ENCODE measurements at regions not wholly inside any gene's neighbourhood (a gene's known extent, or its start where the extent isn't known, plus 50 kb on each side); places are given as distances from the start of the nearest gene placed in this dataset.

DNA sequence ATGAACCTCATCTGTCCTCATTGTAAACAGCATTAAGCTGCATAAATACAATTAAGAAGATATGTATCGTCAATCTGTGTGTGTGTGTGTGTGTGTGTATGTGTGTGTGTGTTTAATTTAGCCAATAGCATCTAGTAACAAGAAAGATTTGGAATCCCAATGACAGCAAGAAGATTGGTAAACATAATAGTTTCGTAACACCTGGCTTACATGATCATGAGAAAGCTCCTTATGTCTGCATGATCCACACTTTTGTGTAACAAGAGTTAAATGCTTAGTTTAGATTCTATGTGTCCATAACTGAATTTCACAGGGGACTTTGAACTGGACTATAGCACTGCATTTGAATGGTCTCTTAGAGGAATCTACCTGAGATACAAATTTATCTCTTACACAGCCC is 191.0 kb upstream of the BET1 start:
- no peak overlapping the region for H3K9ac ChIP-seq (ENCODE audit: insufficient read depth, low read length, poor library complexity, severe bottlenecking)
- no peaks in the 10 kb centered on the region for H3K27me3 Mint-ChIP-seq (ENCODE audit: low read depth in 3 of 3)
- no CpG with 5 or more reads among the region's 2 CpGs for WGBS (ENCODE audit: insufficient coverage)

DNA sequence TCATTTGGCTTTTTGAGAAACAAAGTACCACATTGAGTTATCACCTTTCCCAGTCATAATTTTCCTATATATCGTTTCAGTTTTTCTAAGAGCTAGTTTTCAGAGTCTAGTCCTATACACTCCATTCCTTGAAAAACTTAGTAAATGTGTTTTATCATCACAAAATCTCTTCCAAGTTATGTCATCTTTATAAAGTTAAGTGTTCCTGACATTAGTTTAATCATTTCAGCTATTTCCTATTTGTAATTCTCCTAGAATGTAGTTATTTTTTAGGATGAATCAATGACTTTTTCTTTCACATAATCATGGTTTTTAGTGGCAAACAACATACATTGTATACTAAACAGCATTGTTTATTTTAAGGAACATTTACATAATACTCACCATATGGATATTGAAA is 191.7 kb upstream of the BET1 start:
- Mint-ChIP-seq H3K36me3 (no peaks in the 10 kb centered on the region), H3K27ac (no peak overlapping the region), H3K4me1 (no peaks in the 10 kb centered on the region), H3K9me3 (peaks cover 0 to 6% (median 2%) of the 10 kb centered on the region in 7 donors), H3K27me3 (ENCODE audit: low read depth in 3 of 3) (no peaks in the 10 kb centered on the region), H3K4me3 (no peak overlapping the region)
- no peak overlapping the region for H3K27ac ChIP-seq (ENCODE audit: low read depth in 1 of 2, low read length in 2 of 2)
- TF ChIP-seq, protein P1, sequence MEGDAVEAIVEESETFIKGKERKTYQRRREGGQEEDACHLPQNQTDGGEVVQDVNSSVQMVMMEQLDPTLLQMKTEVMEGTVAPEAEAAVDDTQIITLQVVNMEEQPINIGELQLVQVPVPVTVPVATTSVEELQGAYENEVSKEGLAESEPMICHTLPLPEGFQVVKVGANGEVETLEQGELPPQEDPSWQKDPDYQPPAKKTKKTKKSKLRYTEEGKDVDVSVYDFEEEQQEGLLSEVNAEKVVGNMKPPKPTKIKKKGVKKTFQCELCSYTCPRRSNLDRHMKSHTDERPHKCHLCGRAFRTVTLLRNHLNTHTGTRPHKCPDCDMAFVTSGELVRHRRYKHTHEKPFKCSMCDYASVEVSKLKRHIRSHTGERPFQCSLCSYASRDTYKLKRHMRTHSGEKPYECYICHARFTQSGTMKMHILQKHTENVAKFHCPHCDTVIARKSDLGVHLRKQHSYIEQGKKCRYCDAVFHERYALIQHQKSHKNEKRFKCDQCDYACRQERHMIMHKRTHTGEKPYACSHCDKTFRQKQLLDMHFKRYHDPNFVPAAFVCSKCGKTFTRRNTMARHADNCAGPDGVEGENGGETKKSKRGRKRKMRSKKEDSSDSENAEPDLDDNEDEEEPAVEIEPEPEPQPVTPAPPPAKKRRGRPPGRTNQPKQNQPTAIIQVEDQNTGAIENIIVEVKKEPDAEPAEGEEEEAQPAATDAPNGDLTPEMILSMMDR (IDR thresholded peaks at IDR 0.05): no peak
- no peaks in the 10 kb centered on the region for H3K79me2 ChIP-seq (ENCODE audit: insufficient read depth, low read length)
- H3K27me3 ChIP-seq (ENCODE audit: control insufficient read depth in 2 of 2, insufficient read depth in 2 of 2, low read length in 2 of 2): no peaks in the 10 kb centered on the region
- H3K4me2 ChIP-seq (replicated peaks; ENCODE audit: extremely low read depth, low read length, poor library complexity, severe bottlenecking): no peak overlapping the region
- no peak overlapping the region for H2AFZ ChIP-seq (ENCODE audit: insufficient read depth, low read depth, low read length, poor library complexity, severe bottlenecking)
- H3K9me3 ChIP-seq (replicated peaks in 1 of 2; ENCODE audit: control insufficient read depth in 1 of 2, insufficient read depth in 1 of 2, low read length in 2 of 2): no peaks in the 10 kb centered on the region
- no CpG with 5 or more reads among the region's 1 CpG for WGBS (ENCODE audit: insufficient coverage)
- intact Hi-C loops (cut with micrococcal nuclease): no loop called here
- H3K4me3 ChIP-seq (replicated peaks in 1 of 3; ENCODE audit: low read depth in 2 of 3, low read length in 3 of 3): no peak overlapping the region
- H4K20me1 ChIP-seq (ENCODE audit: insufficient read depth, low read length): no peaks in the 10 kb centered on the region
- no peak for DNase-seq
- no peaks in the 10 kb centered on the region for H3K36me3 ChIP-seq (replicated peaks in 1 of 2; ENCODE audit: control insufficient read depth in 1 of 2, insufficient read depth in 2 of 2, low read length in 2 of 2)
- no peak overlapping the region for H3K9ac ChIP-seq (ENCODE audit: insufficient read depth, low read length, poor library complexity, severe bottlenecking)
- H3K4me1 ChIP-seq (ENCODE audit: control insufficient read depth in 1 of 2, insufficient read depth in 2 of 2, low read length in 2 of 2): no peaks in the 10 kb centered on the region

More for the DNA sequence above, 191.0 kb upstream of the BET1 start:
- TF ChIP-seq, protein P1 (IDR thresholded peaks at IDR 0.05): no peak
- no peak overlapping the region for H3K4me2 ChIP-seq (replicated peaks; ENCODE audit: extremely low read depth, low read length, poor library complexity, severe bottlenecking)
- no peak overlapping the region for H2AFZ ChIP-seq (ENCODE audit: insufficient read depth, low read depth, low read length, poor library complexity, severe bottlenecking)
- no peaks in the 10 kb centered on the region for H4K20me1 ChIP-seq (ENCODE audit: insufficient read depth, low read length)
- no peaks in the 10 kb centered on the region for H3K4me1 ChIP-seq (ENCODE audit: control insufficient read depth in 1 of 2, insufficient read depth in 2 of 2, low read length in 2 of 2)
- H3K36me3 ChIP-seq (replicated peaks in 1 of 2; ENCODE audit: control insufficient read depth in 1 of 2, insufficient read depth in 2 of 2, low read length in 2 of 2): no peaks in the 10 kb centered on the region
- intact Hi-C loops (cut with micrococcal nuclease): no loop called here
- Mint-ChIP-seq H3K36me3 (no peaks in the 10 kb centered on the region), H3K4me3 (no peak overlapping the region), H3K9me3 (peaks cover 0 to 6% (median 2%) of the 10 kb centered on the region in 7 donors), H3K4me1 (no peaks in the 10 kb centered on the region), H3K27ac (no peak overlapping the region)
- no peak overlapping the region for H3K27ac ChIP-seq (ENCODE audit: low read depth in 1 of 2, low read length in 2 of 2)
- no peaks in the 10 kb centered on the region for H3K9me3 ChIP-seq (replicated peaks in 1 of 2; ENCODE audit: control insufficient read depth in 1 of 2, insufficient read depth in 1 of 2, low read length in 2 of 2)
- no peaks in the 10 kb centered on the region for H3K27me3 ChIP-seq (ENCODE audit: control insufficient read depth in 2 of 2, insufficient read depth in 2 of 2, low read length in 2 of 2)
- H3K4me3 ChIP-seq (replicated peaks in 1 of 3; ENCODE audit: low read depth in 2 of 3, low read length in 3 of 3): no peak overlapping the region
- no peak for DNase-seq
- H3K79me2 ChIP-seq (ENCODE audit: insufficient read depth, low read length): no peaks in the 10 kb centered on the region

All from CD14-positive monocyte (primary cell).